ENCODE measurements at regions not wholly inside any gene's neighbourhood (a gene's known extent, or its start where the extent isn't known, plus 50 kb on each side); places are given as distances from the start of the nearest gene placed in this dataset.
A peak's percentile ranks its signal among the peaks of the same experiment; 100 is the strongest.

DNA sequence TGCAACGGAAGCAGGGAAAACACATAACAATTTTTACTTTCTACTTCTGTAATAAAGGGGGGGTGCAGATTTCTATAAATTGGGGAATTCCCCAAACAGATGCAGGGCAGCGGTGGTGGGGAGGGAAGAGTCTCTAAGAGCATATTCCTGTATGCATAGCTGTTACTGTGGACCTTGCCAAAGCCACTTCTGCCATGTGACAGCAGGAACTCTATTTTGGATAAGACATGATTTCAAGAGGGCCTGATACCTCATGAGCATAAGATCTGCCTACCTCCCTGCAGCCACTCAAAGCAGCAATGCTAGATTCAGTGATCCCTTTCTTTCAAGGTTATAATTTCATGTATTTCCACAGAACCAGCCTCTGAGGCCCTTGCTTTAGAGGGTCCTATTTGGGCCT, 86.2 kb upstream of the CNKSR3 start:
- TF ChIP-seq, protein P1, sequence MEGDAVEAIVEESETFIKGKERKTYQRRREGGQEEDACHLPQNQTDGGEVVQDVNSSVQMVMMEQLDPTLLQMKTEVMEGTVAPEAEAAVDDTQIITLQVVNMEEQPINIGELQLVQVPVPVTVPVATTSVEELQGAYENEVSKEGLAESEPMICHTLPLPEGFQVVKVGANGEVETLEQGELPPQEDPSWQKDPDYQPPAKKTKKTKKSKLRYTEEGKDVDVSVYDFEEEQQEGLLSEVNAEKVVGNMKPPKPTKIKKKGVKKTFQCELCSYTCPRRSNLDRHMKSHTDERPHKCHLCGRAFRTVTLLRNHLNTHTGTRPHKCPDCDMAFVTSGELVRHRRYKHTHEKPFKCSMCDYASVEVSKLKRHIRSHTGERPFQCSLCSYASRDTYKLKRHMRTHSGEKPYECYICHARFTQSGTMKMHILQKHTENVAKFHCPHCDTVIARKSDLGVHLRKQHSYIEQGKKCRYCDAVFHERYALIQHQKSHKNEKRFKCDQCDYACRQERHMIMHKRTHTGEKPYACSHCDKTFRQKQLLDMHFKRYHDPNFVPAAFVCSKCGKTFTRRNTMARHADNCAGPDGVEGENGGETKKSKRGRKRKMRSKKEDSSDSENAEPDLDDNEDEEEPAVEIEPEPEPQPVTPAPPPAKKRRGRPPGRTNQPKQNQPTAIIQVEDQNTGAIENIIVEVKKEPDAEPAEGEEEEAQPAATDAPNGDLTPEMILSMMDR (IDR thresholded peaks at IDR 0.05) = no peak
- intact Hi-C loops (cut with DNase I) = loop anchor here in 3 of 10 donors (5.0 to 10.0 kb wide), 2 partner anchors 82 to 84 kb away; partner anchors contain the start of gene CNKSR3 (in 3 of the 3)
- Histone ChIP-seq H3K9me3 (no peaks in the 10 kb centered on the region), H3K27ac (peak overlapping the region in 9 of 10 donors; percentile 29 to 79 (median 74)), H3K4me1 (peaks cover 0 to 28% (median 11%) of the 10 kb centered on the region in 9 donors), H3K4me3 (no peak overlapping the region), H3K36me3 (no peaks in the 10 kb centered on the region), H3K27me3 (no peaks in the 10 kb centered on the region)
- ATAC-seq = peak in 7 of 8 donors; percentile 44 to 80 (median 68)
- peak in 1 of 2 donors; percentile 49 for DNase-seq
- WGBS, 2 donors = 42 to 61% methylated on average over 2 of the region's 2 CpGs

DNA sequence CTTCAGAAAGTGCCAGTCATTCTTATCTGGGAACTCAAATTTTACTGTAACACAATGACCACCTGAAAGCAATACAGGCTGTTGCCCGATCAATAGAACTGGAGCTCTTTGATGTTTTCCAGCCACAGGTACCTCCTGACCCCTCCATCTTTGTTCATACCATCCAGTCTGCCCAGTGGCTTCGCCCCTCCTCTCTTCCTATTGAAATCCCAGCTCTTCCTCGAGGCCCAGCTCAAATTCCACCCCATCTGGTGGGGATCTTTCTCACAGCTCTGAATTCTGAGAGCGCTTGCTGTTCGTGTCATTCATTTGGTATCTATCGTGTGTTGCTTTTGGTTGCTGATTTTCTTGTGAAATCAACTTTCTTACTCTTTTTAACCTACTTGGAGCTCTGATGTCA, 87.9 kb upstream of the CNKSR3 start:
- intact Hi-C loops (cut with DNase I) = loop anchor here in 3 of 10 donors (5.0 to 10.0 kb wide), 2 partner anchors 84 to 86 kb away; partner anchors contain the start of gene CNKSR3 (in 3 of the 3)
- DNase-seq (no peak), ATAC-seq (no peak)
- TF ChIP-seq, protein P1 (IDR thresholded peaks at IDR 0.05) = no peak
- no peaks in the 10 kb centered on the region for H3K27me3 ChIP-seq
- H3K4me1 ChIP-seq = peaks cover 0 to 28% (median 11%) of the 10 kb centered on the region in 9 donors
- H3K36me3 ChIP-seq = no peaks in the 10 kb centered on the region
- WGBS, 2 donors = 87 to 93% methylated on average over 6 of the region's 6 CpGs
- no peak overlapping the region for H3K27ac ChIP-seq
- no peaks in the 10 kb centered on the region for H3K9me3 ChIP-seq
- no peak overlapping the region for H3K4me3 ChIP-seq

DNA sequence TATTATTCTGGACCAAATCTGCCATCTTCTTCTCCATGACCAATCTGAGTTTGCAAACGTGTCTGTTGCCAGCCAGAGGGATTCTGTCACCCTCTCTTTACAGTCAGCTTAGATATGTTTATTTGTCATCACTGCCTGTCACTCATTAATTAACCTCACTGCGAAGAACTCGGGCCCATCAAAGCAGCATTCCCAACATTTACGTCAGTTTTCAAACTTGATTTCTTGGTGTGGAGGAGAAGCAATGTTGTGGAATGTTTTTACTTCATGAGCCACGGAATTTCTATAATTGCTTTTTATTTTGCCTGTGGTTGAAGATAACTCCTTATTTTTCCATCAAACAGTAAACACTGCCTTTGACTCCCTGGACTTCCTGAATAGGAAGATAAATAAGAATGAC, 91.8 kb upstream of the CNKSR3 start:
- no peak overlapping the region for H3K4me3 ChIP-seq
- H3K4me1 ChIP-seq = peaks cover 0 to 8% (median 0%) of the 10 kb centered on the region in 9 donors
- ATAC-seq (no peak), DNase-seq (no peak)
- H3K27me3 ChIP-seq = no peaks in the 10 kb centered on the region
- TF ChIP-seq, protein P1 (IDR thresholded peaks at IDR 0.05) = no peak
- no peaks in the 10 kb centered on the region for H3K36me3 ChIP-seq
- WGBS, 2 donors = 68 to 70% methylated on average over 5 of the region's 5 CpGs
- no peaks in the 10 kb centered on the region for H3K9me3 ChIP-seq
- intact Hi-C loops (cut with DNase I) = loop anchor here in 1 of 10 donors (2.0 kb wide), 1 partner anchor 37 kb away; no protein-coding TSS in a partner anchor
- H3K27ac ChIP-seq = no peak overlapping the region

DNA sequence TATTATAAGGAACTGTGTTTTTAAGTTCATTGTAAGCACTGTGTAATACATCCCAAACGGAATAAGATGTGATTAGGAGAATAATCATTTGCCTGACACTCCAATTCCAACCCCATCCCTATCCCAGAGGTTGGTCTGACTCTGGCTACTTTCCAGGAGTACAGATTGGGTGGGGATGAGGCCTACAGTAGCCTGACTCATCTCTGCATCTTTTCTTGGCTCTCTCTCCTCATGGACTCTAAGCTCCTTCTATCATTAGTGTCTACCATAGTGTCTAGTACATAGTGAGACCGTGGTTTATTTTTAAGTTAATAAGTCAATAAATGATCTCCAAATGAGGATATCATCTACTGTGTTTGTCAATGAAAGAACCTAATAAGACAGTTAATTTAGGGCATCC, 92.2 kb upstream of the CNKSR3 start:
- no peaks in the 10 kb centered on the region for H3K36me3 ChIP-seq
- H3K9me3 ChIP-seq = no peaks in the 10 kb centered on the region
- H3K27ac ChIP-seq = no peak overlapping the region
- no peak for ATAC-seq
- WGBS, 2 donors = 72 to 75% methylated on average over 2 of the region's 2 CpGs
- TF ChIP-seq, protein P1 (IDR thresholded peaks at IDR 0.05) = no peak
- intact Hi-C loops (cut with DNase I) = loop anchor here in 1 of 10 donors (2.0 kb wide), 1 partner anchor 36 kb away; no protein-coding TSS in a partner anchor
- peaks cover 0 to 3% (median 0%) of the 10 kb centered on the region in 9 donors for H3K4me1 ChIP-seq
- no peaks in the 10 kb centered on the region for H3K27me3 ChIP-seq
- DNase-seq = no peak
- H3K4me3 ChIP-seq = no peak overlapping the region

Measured in heart right ventricle (tissue), 16 donors.